ENCODE measurements at regions not wholly inside any gene's neighbourhood (a gene's known extent, or its start where the extent isn't known, plus 50 kb on each side); places are given as distances from the start of the nearest gene placed in this dataset.

- TF ChIP-seq CTCF (IDR thresholded peaks at IDR 0.05) (no peak), POLR2A (IDR thresholded peaks at IDR 0.05) (no peak)
Observed at GRCh38 chr5:124512952-124513632, 233.3 kb downstream of the ZNF608 start.
